SK-N-MC (cell line): ENCODE measurements at regions not wholly inside any gene's neighbourhood (a gene's known extent, or its start where the extent isn't known, plus 50 kb on each side); places are given as distances from the start of the nearest gene placed in this dataset.

ENCODE experiments used
- EZH2 ChIP-seq: fragments of 200-600 bp; sonication (generic); IDR thresholded peaks from one replicate; pipeline ENCODE4 v1.6.1; 2017; ENCODE audit warnings: antibody characterized with exemption
- POLR2AphosphoS5 ChIP-seq: IDR thresholded peaks from 2 replicates; pipeline ENCODE4 v1.6.1; 2012; ENCODE audit warnings: mild to moderate bottlenecking, low read depth, low read length, borderline replicate concordance

DNA sequence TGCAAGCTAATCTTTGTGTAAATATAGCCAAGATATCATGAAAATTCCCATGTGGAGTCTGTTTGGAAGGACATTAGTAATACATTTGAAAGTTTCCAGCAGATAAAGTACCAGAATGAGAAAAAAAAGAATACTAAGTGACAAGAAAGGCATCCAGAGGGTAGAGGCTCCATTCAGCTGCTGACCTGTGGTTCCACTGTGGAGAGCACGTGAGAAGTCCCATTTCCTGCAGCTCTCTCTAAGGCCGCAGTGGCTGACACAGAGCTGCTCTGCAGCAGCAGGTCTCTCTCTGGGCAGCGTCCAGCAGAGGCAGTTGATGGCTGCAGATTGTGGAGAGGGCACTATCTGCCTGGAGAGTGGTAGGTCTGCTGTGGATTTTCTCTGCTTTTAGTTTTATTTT is 100.1 kb upstream of the TMEM72 start:
- TF ChIP-seq EZH2 (no peak), POLR2AphosphoS5 (no peak)
